ENCODE measurements at regions not wholly inside any gene's neighbourhood (a gene's known extent, or its start where the extent isn't known, plus 50 kb on each side); places are given as distances from the start of the nearest gene placed in this dataset.

DNA sequence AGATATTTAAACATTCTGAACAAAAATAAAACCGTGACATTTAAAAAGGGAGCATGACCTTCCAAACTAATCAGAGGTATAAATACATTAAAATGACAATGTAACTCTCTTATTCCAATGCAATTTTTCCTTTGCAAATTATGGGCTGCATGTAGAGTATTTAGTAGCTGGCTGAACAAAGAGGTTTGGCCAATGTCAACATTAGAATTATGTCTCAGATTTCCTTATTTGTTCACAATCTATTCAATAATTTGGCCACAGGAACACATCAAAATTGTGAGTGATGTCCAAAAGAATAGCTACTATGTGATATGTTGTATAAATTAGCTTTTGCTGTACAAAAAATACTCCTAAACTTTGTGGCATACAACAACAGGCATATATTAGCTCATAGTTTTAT is 580.0 kb upstream of the MARCKS start:
- TF ChIP-seq, protein P1, sequence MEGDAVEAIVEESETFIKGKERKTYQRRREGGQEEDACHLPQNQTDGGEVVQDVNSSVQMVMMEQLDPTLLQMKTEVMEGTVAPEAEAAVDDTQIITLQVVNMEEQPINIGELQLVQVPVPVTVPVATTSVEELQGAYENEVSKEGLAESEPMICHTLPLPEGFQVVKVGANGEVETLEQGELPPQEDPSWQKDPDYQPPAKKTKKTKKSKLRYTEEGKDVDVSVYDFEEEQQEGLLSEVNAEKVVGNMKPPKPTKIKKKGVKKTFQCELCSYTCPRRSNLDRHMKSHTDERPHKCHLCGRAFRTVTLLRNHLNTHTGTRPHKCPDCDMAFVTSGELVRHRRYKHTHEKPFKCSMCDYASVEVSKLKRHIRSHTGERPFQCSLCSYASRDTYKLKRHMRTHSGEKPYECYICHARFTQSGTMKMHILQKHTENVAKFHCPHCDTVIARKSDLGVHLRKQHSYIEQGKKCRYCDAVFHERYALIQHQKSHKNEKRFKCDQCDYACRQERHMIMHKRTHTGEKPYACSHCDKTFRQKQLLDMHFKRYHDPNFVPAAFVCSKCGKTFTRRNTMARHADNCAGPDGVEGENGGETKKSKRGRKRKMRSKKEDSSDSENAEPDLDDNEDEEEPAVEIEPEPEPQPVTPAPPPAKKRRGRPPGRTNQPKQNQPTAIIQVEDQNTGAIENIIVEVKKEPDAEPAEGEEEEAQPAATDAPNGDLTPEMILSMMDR (IDR thresholded peaks at IDR 0.05; ENCODE audit: low read depth, low read length, missing control alignments) = no peak
- H3K4me3 ChIP-seq (replicated peaks; ENCODE audit: low read depth, low read length) = no peak overlapping the region
- no peak for DNase-seq (ENCODE audit: extremely low read depth, low read depth)

- TF ChIP-seq, protein P1 (IDR thresholded peaks at IDR 0.05; ENCODE audit: low read depth, low read length, missing control alignments) = no peak
These were observed 576.1 kb upstream of the MARCKS start for GRCh38 chr6:113281014-113281413.

GRCh38 chr6:113281431-113281830 is 575.7 kb upstream of the MARCKS start:
- no peak for DNase-seq (ENCODE audit: extremely low read depth, low read depth)
- no peak overlapping the region for H3K4me3 ChIP-seq (replicated peaks; ENCODE audit: low read depth, low read length)
- TF ChIP-seq, protein P1 (IDR thresholded peaks at IDR 0.05; ENCODE audit: low read depth, low read length, missing control alignments) = no peak

More at GRCh38 chr6:113281014-113281413, 576.1 kb upstream of the MARCKS start:
- no peak for DNase-seq (ENCODE audit: extremely low read depth, low read depth)
- H3K4me3 ChIP-seq (replicated peaks; ENCODE audit: low read depth, low read length) = no peak overlapping the region

GRCh38 chr6:113287396-113287795 is 569.7 kb upstream of the MARCKS start:
- H3K4me3 ChIP-seq (replicated peaks; ENCODE audit: low read depth, low read length) = no peak overlapping the region
- TF ChIP-seq, protein P1 (IDR thresholded peaks at IDR 0.05; ENCODE audit: low read depth, low read length, missing control alignments) = no peak
- no peak for DNase-seq (ENCODE audit: extremely low read depth, low read depth)

DNA sequence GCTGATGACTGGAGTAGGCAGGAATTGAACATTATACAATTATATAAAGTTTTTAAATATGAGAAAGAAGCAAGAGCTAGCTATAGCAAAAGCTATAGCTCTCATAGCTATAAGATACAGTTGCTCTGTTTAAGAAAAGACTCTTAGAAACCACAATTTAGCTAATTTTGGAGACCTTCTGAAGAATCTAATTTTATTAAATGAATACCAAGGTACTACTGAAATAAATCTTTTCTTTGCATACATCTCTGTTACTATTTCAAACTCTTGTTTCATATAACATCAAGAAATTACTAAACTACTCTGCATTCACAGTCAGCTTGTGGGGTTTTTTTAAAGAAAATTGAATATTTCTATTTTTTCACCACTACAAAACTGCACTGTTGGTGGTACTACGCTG is 568.7 kb upstream of the MARCKS start:
- TF ChIP-seq, protein P1 (IDR thresholded peaks at IDR 0.05; ENCODE audit: low read depth, low read length, missing control alignments) = no peak
- DNase-seq (ENCODE audit: extremely low read depth, low read depth) = no peak
- no peak overlapping the region for H3K4me3 ChIP-seq (replicated peaks; ENCODE audit: low read depth, low read length)

DNA sequence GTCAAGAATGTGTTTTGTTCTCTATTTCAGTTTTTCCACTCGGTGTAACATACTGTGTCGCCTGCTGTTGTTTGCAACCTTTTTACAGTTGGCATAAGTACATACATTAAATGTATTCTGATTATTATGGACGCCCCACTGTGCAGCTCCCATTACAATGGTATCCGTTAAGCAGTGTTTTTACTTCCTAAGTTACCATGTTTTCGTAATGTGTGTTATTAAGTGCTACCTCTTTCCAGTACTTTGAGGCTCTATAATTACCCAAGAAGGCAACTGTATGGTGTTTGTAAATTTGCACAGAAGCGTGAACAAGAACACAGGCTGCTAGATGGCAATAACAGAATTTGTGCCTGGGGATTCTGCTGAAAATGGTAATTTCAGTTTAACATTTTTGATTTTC is 568.0 kb upstream of the MARCKS start:
- no peak for DNase-seq (ENCODE audit: extremely low read depth, low read depth)
- TF ChIP-seq, protein P1 (IDR thresholded peaks at IDR 0.05; ENCODE audit: low read depth, low read length, missing control alignments) = no peak

GRCh38 chr6:113290684-113291083 is 566.5 kb upstream of the MARCKS start:
- no peak overlapping the region for H3K4me3 ChIP-seq (replicated peaks; ENCODE audit: low read depth, low read length)
- DNase-seq (ENCODE audit: extremely low read depth, low read depth) = no peak
- TF ChIP-seq, protein P1 (IDR thresholded peaks at IDR 0.05; ENCODE audit: low read depth, low read length, missing control alignments) = no peak

More for the DNA sequence above, 568.0 kb upstream of the MARCKS start:
- H3K4me3 ChIP-seq (replicated peaks; ENCODE audit: low read depth, low read length) = no peak overlapping the region
